Natural killer cell treated with Interleukin-12 subunit alpha and Interleukin-12 subunit beta and Interleukin-15 and Interleukin-18, amount 100 ng/mL, for 72 hours (primary cell): ENCODE measurements at regions not wholly inside any gene's neighbourhood (a gene's known extent, or its start where the extent isn't known, plus 50 kb on each side); places are given as distances from the start of the nearest gene placed in this dataset.

Experiments
- ATAC-seq, 2 donors: fragments of 150-1000 bp; cut with Tn5 transposase in 1 of 2; sonication (Bioruptor Pico), chemical (Tn5 transposase) in 1 of 2; 2 replicates each; pipeline ENCODE4 v1.10.0; 2021
- DNase-seq: peaks from one replicate; pipeline ENCODE4 v3.0.0; 2022; ENCODE audit warnings: low spot score
- H3K27ac Mint-ChIP-seq, 2 donors: 1 replicate in 1 of 2; 2 replicates in 1 of 2; pipeline ENCODE4 v1.8.0; 2022; ENCODE audit warnings: mixed read lengths in 2 of 2, mild to moderate bottlenecking in 1 of 2, moderate library complexity in 1 of 2
- H3K27me3 Mint-ChIP-seq, 2 donors: 1 replicate in 1 of 2; 2 replicates in 1 of 2; pipeline ENCODE4 v1.8.0; 2022; ENCODE audit warnings: mixed read lengths in 2 of 2
- H3K36me3 Mint-ChIP-seq: one replicate; pipeline ENCODE4 v1.8.0; 2022; ENCODE audit warnings: mixed read lengths
- H3K4me1 Mint-ChIP-seq, 2 donors: 1 replicate in 1 of 2; 2 replicates in 1 of 2; pipeline ENCODE4 v1.8.0; 2022; ENCODE audit warnings: low read depth in 2 of 2, mixed read lengths in 2 of 2, mild to moderate bottlenecking in 1 of 2
- H3K4me3 Mint-ChIP-seq: one replicate; pipeline ENCODE4 v1.8.0; 2022; ENCODE audit warnings: mixed read lengths
- H3K9me3 Mint-ChIP-seq: 2 replicates; pipeline ENCODE4 v1.8.0; 2022; ENCODE audit warnings: mixed read lengths

DNA sequence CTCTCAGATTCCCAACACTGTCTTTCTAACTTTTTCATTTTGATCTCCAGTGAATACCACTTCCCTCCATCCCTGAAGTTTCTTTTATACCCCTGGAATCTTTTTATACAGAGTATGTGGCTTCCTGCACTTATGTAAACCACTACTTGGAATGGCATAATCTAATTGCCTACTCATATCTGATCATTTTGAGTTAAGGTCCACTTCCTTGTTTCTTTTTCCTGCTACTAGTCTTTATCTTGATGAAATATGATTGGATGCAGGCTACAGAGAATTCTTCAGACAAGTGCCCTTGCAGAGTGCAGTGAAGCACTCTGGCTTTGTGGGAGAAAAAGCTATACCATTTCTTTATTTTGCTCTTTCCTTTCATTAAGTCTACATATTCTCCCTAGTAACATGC is 325.3 kb upstream of the ADAMTS5 start:
- Mint-ChIP-seq H3K36me3 (peaks cover 8% of the 10 kb centered on the region), H3K9me3 (peaks cover 15% of the 10 kb centered on the region), H3K4me1 (no peaks in the 10 kb centered on the region), H3K27ac (no peak overlapping the region), H3K27me3 (no peaks in the 10 kb centered on the region), H3K4me3 (no peak overlapping the region)
- no peak for DNase-seq
- ATAC-seq, result no peak

DNA sequence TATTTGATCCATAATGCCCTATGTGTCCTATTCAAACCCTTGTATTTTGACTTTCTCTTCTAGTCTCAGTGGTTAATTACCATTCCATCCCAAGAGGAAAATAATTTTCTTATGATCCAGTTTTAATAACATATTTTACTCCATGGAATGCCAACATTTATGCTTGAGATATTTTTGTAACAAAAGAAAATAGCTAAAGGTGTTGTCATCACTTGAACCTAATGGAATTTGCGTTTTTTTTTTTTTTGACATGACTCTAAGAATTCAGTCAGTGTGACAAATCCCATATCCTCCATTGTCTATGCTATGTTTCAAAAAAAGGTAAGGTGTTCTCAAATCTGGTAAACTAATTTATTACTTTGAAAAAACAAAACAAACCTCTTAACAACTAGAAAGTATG is 324.1 kb upstream of the ADAMTS5 start:
- ATAC-seq (no peak), DNase-seq (no peak)
- Mint-ChIP-seq H3K4me3 (no peak overlapping the region), H3K27ac (no peak overlapping the region), H3K9me3 (peaks cover 15% of the 10 kb centered on the region), H3K27me3 (no peaks in the 10 kb centered on the region), H3K4me1 (no peaks in the 10 kb centered on the region), H3K36me3 (peaks cover 8% of the 10 kb centered on the region)

DNA sequence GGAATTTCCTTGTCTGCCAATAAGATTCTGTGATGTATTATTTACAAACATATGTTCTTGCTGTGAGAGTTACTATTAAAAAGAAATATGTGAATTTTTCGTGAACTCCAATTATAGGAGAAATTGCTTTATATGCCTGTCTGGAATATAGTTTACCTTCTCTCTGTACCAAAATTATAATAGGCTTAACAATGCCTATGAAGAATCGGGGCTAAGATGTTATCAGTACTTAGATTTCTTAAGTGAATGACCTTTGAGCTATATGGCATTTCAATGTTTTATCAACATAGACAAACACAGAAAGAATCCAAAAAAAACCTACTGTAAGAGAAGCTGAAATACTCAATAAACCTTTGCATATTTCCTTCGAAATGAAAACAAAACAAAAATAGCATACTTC is 323.1 kb upstream of the ADAMTS5 start:
- no peaks in the 10 kb centered on the region for H3K4me1 Mint-ChIP-seq
- peaks cover 8% of the 10 kb centered on the region for H3K9me3 Mint-ChIP-seq
- no peak overlapping the region for H3K27ac Mint-ChIP-seq
- H3K36me3 Mint-ChIP-seq, result peaks cover 8% of the 10 kb centered on the region
- H3K4me3 Mint-ChIP-seq, result no peak overlapping the region
- DNase-seq (no peak), ATAC-seq (no peak)
- H3K27me3 Mint-ChIP-seq, result no peaks in the 10 kb centered on the region

DNA sequence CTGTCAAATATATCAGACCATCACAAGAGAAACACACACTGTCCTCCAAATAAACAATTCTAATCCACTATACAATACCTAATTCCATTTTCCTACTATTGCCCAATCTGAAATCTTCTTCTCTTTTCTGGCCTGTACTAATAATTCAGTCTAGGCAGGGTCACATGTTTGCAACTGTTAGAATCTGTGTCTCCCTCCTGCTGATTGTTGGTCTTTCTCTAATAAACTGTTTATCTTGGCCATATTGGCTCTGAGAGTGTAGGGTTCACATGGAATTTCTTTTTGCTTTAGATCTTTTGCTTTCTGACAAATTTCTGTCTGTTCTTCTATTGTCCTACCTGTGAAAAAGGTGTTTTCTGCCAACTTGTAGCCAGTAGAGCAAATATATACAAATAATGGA is 319.9 kb upstream of the ADAMTS5 start:
- Mint-ChIP-seq H3K27ac (no peak overlapping the region), H3K36me3 (peaks cover under 1% of the 10 kb centered on the region), H3K27me3 (no peaks in the 10 kb centered on the region), H3K4me1 (no peaks in the 10 kb centered on the region), H3K9me3 (peaks cover under 1% of the 10 kb centered on the region), H3K4me3 (no peak overlapping the region)
- no peak for DNase-seq
- ATAC-seq, result no peak

DNA sequence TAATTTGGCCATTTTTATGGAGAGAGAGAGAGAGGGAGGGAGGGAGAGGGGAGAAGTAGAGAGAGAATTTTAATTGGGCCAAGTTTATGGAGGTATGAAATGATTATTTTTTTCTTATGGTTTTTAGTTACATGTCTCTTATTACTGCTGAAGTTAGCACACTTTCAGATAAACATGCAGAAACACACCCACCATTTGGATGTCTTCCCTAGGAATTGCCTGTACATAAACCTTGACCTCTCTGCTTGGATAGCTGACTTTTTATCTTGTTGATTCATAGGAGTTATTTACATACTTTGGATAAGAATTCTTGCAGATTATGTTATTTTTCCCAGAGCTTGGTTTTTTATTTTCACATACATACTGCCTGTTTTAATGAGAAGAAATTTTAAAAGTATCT is 310.2 kb upstream of the ADAMTS5 start:
- no peak for DNase-seq
- Mint-ChIP-seq H3K4me3 (no peak overlapping the region), H3K4me1 (no peaks in the 10 kb centered on the region), H3K27me3 (no peaks in the 10 kb centered on the region), H3K36me3 (no peaks in the 10 kb centered on the region), H3K27ac (no peak overlapping the region), H3K9me3 (peaks cover 6% of the 10 kb centered on the region)
- no peak for ATAC-seq

DNA sequence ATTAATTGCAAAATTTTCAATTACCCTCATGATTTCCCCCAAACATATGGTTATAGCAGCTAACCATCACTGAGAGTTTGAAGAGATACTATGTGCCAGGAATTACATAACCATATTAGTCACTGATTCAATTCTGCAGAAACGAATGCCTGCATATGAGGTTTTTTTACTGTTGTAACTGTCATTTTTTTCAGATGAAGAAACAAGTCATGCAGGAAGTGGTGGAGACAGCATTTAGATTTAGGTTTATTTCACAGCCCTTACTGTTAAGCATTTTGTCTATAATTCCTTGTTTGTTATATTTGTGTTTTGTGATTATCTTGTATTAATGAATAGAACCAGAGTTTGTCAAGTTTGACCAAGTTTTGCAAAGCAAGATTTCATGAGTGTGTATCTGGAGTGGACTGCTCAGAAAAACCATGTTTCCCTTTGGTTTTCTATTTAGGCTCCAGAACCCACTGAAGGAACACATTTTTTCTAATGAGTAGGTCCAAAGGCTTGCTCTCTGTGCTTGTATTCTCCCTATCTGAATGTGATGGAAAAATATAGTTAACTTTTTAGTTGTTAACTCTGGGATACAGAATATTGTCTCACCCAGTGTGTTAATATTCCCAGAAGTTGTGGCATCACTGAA is 308.5 kb upstream of the ADAMTS5 start:
- no peaks in the 10 kb centered on the region for H3K36me3 Mint-ChIP-seq
- no peaks in the 10 kb centered on the region for H3K4me1 Mint-ChIP-seq
- no peak overlapping the region for H3K27ac Mint-ChIP-seq
- H3K9me3 Mint-ChIP-seq, result peaks cover 4% of the 10 kb centered on the region
- H3K4me3 Mint-ChIP-seq, result no peak overlapping the region
- DNase-seq (no peak), ATAC-seq (no peak)
- no peaks in the 10 kb centered on the region for H3K27me3 Mint-ChIP-seq

DNA sequence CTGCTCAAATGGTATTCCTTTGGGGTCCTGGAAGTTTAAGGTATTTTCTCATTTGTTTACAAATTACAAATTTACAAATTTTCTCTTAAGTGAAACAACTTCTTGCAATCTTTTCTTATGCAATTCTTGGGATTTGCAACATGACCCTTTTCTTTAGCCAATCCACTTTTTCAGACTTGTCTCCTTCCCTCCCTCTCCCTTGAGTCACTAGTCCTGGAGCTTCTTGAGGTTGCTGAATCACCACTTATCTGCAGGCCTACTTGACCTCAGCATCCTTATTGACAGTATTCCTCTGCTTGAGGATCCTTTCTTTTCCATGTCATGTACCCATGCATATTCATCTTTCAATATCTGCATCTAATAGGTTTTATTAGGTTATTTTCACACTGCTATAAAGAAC is 302.8 kb upstream of the ADAMTS5 start:
- Mint-ChIP-seq H3K36me3 (no peaks in the 10 kb centered on the region), H3K4me3 (no peak overlapping the region), H3K27me3 (no peaks in the 10 kb centered on the region), H3K4me1 (no peaks in the 10 kb centered on the region), H3K27ac (no peak overlapping the region), H3K9me3 (peaks cover 9% of the 10 kb centered on the region)
- no peak for ATAC-seq
- DNase-seq, result no peak

DNA sequence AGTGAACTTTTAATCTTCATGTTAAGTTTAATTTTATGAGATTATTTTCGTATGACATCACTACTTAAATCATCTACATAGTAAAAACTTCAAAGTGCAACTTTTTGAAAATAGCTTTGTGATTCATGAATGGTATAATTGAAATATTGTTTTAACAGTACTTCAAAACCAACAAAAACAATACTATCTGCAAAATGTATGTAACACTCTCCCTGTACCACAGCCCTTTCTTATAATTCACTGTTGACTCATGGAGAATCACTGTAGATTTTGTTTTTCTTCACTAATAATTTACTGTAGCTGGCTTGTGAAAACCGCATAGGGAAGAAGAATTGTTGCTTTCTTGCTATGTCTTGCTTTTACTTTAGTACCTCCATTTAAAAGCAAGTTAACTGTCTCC is 301.4 kb upstream of the ADAMTS5 start:
- ATAC-seq (no peak), DNase-seq (no peak)
- Mint-ChIP-seq H3K4me3 (no peak overlapping the region), H3K27me3 (no peaks in the 10 kb centered on the region), H3K9me3 (peaks cover 9% of the 10 kb centered on the region), H3K4me1 (no peaks in the 10 kb centered on the region), H3K27ac (no peak overlapping the region), H3K36me3 (no peaks in the 10 kb centered on the region)

DNA sequence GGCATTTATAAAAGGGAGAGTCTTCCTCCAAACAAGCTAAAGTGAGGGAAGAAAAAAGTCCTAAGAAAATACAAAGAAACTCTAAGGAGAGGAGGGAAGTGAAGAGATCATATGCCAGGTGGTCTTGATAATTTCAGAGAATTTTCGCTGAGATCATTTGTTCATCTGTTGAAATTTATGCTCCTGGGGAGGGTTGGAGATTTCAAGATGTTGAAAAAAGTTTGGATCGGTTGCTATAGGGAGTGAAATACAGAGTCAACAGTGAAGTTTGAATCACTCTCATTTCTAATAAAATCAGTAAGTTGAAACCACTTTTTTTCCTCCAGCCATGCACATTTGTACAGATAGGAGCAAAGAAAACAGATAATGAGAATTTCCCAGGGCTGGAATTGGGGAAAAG is 299.1 kb upstream of the ADAMTS5 start:
- Mint-ChIP-seq H3K27ac (no peak overlapping the region), H3K4me3 (no peak overlapping the region), H3K4me1 (no peaks in the 10 kb centered on the region), H3K9me3 (peaks cover 9% of the 10 kb centered on the region), H3K27me3 (no peaks in the 10 kb centered on the region), H3K36me3 (no peaks in the 10 kb centered on the region)
- DNase-seq (no peak), ATAC-seq (no peak)

DNA sequence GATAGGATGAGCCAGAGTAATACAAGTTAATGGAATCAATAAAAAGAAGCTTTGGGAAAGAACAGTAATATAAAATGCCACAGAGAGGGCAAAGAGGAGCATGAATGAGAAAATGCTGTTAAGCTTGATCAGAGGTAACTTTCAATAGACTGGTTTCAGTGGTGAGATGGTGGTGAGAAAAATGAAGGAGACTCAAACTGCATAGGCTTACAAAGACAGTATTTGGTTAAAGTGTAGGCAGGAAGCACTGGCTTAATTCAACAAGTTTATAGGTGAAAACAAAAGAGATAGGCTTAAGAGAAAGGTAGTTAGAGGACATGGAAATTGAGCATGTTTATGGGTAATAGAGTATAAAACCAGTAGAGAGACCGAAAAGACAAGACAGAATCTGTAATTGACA is 298.6 kb upstream of the ADAMTS5 start:
- ATAC-seq (no peak), DNase-seq (no peak)
- no peaks in the 10 kb centered on the region for H3K4me1 Mint-ChIP-seq
- H3K9me3 Mint-ChIP-seq, result peaks cover 9% of the 10 kb centered on the region
- H3K27me3 Mint-ChIP-seq, result no peaks in the 10 kb centered on the region
- H3K27ac Mint-ChIP-seq, result no peak overlapping the region
- no peaks in the 10 kb centered on the region for H3K36me3 Mint-ChIP-seq
- H3K4me3 Mint-ChIP-seq, result no peak overlapping the region

DNA sequence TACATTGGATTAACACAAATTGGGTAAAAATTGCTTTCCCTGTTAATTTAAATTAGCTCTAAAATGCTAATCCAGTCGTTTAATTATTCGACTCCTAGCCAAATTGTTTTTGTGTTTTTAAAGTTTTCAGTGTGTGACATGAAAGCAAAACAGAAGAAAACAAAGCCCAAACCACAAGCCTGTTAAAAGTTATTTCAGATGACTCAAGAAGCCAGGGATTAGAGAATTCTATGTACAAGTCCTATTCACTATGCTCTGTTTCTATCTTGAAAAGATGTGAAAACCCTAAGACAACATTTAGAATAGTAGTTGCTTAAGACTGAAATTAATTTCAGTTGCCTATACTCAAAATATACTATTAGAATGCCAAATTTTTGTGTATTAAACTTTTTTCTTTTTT is 294.8 kb upstream of the ADAMTS5 start:
- H3K9me3 Mint-ChIP-seq, result peaks cover 12% of the 10 kb centered on the region
- no peak overlapping the region for H3K4me3 Mint-ChIP-seq
- no peak for DNase-seq
- no peaks in the 10 kb centered on the region for H3K27me3 Mint-ChIP-seq
- H3K4me1 Mint-ChIP-seq, result no peaks in the 10 kb centered on the region
- no peaks in the 10 kb centered on the region for H3K36me3 Mint-ChIP-seq
- ATAC-seq, result no peak
- H3K27ac Mint-ChIP-seq, result no peak overlapping the region

DNA sequence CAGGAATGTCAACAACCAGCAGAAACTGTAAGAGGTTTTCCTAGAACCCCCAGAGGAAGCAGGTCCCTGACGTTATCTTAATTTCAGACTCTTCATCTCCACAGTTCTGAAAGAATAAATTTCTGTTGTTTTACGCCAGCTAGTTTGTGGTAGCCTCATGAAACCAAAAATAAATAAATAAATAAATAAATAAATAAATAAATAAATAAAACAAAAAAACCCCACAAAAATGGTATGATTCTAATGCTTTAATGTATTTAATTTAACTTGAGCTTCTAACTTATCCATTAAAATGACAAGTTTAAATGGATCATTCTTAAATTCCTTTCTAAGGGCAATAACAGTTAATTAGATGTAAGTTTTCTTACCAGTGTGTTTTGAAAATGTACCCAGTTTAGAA is 293.8 kb upstream of the ADAMTS5 start:
- Mint-ChIP-seq H3K36me3 (no peaks in the 10 kb centered on the region), H3K4me1 (no peaks in the 10 kb centered on the region), H3K4me3 (no peak overlapping the region), H3K27me3 (no peaks in the 10 kb centered on the region), H3K27ac (no peak overlapping the region), H3K9me3 (peaks cover 12% of the 10 kb centered on the region)
- DNase-seq, result no peak
- ATAC-seq, result no peak

DNA sequence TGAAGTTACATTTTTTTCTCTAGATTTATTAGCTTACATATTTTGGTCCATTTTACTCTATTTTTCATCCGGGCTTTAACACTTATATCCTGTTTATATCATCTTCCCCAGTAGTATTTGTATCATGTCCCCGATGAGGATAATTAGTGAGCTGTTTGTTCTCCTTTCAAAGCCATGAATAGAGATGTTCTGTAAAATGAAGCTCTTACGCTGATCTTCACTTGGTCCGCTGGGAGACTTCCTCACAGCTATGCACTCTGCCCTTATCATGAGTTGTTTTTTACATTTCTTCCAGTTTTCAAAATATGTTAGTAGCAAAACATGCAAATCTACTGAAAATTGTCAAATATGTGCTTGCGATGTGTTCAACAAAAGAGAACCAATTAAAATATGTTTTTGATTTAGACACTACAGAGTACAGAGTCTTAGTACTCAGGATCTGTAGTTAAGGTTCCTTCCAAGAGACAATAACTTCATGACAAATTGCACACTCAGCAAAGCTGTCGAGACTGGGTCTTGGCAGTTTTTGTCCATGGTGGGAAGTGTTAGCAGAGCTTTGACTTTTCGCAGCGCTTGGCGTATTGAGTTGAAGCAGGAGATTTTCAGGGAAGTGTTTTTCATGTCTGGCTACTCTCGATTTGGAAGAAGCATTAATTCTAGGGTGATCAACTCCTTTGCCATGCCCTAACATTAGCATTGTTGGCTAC is 292.0 kb upstream of the ADAMTS5 start:
- Mint-ChIP-seq H3K4me1 (no peaks in the 10 kb centered on the region), H3K36me3 (no peaks in the 10 kb centered on the region), H3K27ac (no peak overlapping the region), H3K4me3 (no peak overlapping the region), H3K9me3 (peaks cover 12% of the 10 kb centered on the region), H3K27me3 (no peaks in the 10 kb centered on the region)
- no peak for ATAC-seq
- no peak for DNase-seq

DNA sequence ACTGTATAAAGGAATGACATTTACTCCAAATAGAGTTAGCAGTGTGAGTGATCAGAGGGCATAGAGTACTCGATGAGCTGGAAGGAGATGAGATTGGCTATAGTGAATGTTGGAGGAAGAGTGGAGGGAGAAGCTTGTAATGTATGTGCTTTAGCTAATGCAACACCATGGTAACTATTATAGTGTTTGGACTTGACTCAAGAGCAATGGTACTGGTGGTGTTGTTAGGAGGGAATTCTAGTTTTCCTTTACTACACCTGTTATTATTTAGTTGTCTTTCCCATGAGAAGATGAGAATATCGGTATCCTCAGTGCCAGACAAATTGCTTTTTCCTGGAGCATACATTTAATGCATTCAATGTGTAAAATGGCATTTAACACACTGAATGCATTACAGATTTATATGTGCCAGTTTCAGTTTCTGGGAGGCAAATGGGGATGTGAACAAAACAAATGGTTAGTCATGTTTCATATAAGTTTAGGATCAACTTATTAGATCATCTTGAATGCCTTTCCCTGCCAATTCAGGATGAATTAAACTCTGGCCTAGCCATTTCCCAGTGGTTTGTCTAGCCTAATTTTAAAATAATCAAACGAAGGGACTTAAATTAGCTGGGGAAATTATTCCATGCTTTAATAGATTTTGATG is 291.1 kb upstream of the ADAMTS5 start:
- DNase-seq (no peak), ATAC-seq (no peak)
- no peaks in the 10 kb centered on the region for H3K27me3 Mint-ChIP-seq
- no peaks in the 10 kb centered on the region for H3K4me1 Mint-ChIP-seq
- H3K27ac Mint-ChIP-seq, result no peak overlapping the region
- H3K4me3 Mint-ChIP-seq, result no peak overlapping the region
- peaks cover 12% of the 10 kb centered on the region for H3K9me3 Mint-ChIP-seq
- no peaks in the 10 kb centered on the region for H3K36me3 Mint-ChIP-seq
